Stimulated activated CD4-positive, alpha-beta T cell treated with anti-CD3 and anti-CD28 coated beads, TNF-alpha, amount 100 ng/mL, for 24 hours (primary cell): ENCODE measurements at regions not wholly inside any gene's neighbourhood (a gene's known extent, or its start where the extent isn't known, plus 50 kb on each side); places are given as distances from the start of the nearest gene placed in this dataset.
"Not testable (repeated sequence)": the region's sequence is repeated elsewhere in the genome, so short reads cannot be mapped to it uniquely, and the experiment has no call there.

ENCODE experiments used
- DNase-seq, 3 experiments: peaks; one replicate each; pipeline ENCODE4 v3.0.0-alpha.2; 2020; ENCODE audit warnings: low read depth in 3 of 3

- DNase-seq, result no peak
Measured at GRCh38 chr11:29255401-29255800, 761.4 kb downstream of the KCNA4 start.

- DNase-seq, result no peak
Measured at GRCh38 chr11:29251738-29252137, 765.1 kb downstream of the KCNA4 start.

GRCh38 chr11:29249713-29250112, 767.1 kb downstream of the KCNA4 start:
- DNase-seq, result no peak

GRCh38 chr11:29244355-29244754, 772.5 kb downstream of the KCNA4 start:
- DNase-seq, result no peak

GRCh38 chr11:29243616-29244015, 773.2 kb downstream of the KCNA4 start:
- no peak for DNase-seq

GRCh38 chr11:29231991-29232390, 784.8 kb downstream of the KCNA4 start:
- DNase-seq, result no peak

GRCh38 chr11:29231586-29231985, 785.2 kb downstream of the KCNA4 start:
- no peak for DNase-seq

- DNase-seq, result no peak
Measured at GRCh38 chr11:29227811-29228210, 789.0 kb downstream of the KCNA4 start.

- no peak for DNase-seq
Measured at GRCh38 chr11:29224739-29225384, 792.0 kb downstream of the KCNA4 start.

GRCh38 chr11:29219531-29219930, 797.3 kb downstream of the KCNA4 start:
- not testable (repeated sequence) for DNase-seq

- no peak for DNase-seq
Measured at GRCh38 chr11:29217901-29218300, 798.9 kb downstream of the KCNA4 start.

GRCh38 chr11:29214833-29215232, 802.0 kb downstream of the KCNA4 start:
- DNase-seq, result no peak

- DNase-seq, result no peak
Measured at GRCh38 chr11:29211202-29211601, 805.6 kb downstream of the KCNA4 start.

- no peak for DNase-seq
Measured at GRCh38 chr11:29210426-29210825, 806.4 kb downstream of the KCNA4 start.

GRCh38 chr11:29208117-29208516, 808.7 kb downstream of the KCNA4 start:
- DNase-seq, result no peak

GRCh38 chr11:29200791-29201562, 815.9 kb downstream of the KCNA4 start:
- DNase-seq, result no peak

- DNase-seq, result no peak
Measured at GRCh38 chr11:29190313-29190712, 826.5 kb downstream of the KCNA4 start.

- no peak for DNase-seq
Measured at GRCh38 chr11:29187215-29187614, 829.6 kb downstream of the KCNA4 start.

- no peak for DNase-seq
Measured at GRCh38 chr11:29184939-29185890, 831.6 kb downstream of the KCNA4 start.

- DNase-seq, result no peak
Measured at GRCh38 chr11:29183301-29183700, 833.5 kb downstream of the KCNA4 start.

GRCh38 chr11:29173660-29174062, 843.2 kb downstream of the KCNA4 start:
- DNase-seq, result no peak

GRCh38 chr11:29171360-29171950, 845.4 kb downstream of the KCNA4 start:
- DNase-seq, result no peak
